MG63 (cell line): ENCODE measurements at regions not wholly inside any gene's neighbourhood (a gene's known extent, or its start where the extent isn't known, plus 50 kb on each side); places are given as distances from the start of the nearest gene placed in this dataset.
"Not testable (repeated sequence)": the region's sequence is repeated elsewhere in the genome, so short reads cannot be mapped to it uniquely, and the experiment has no call there.

Source experiments
- DNase-seq: peaks from one replicate; pipeline ENCODE4 v3.0.0-alpha.2; 2020
- H3K27me3 ChIP-seq: fragments of 250-450 bp; sonication (Bioruptor Pico); 2 replicates; pipeline ENCODE4 v1.5.1; 2020; ENCODE audit warnings: mild to moderate bottlenecking, moderate library complexity
- H3K36me3 ChIP-seq: fragments of 250-450 bp; sonication (Bioruptor Pico); 2 replicates; pipeline ENCODE4 v1.5.1; 2020; ENCODE audit warnings: mild to moderate bottlenecking, moderate library complexity
- H3K4me3 ChIP-seq: fragments of 250-450 bp; sonication (Bioruptor Pico); 2 replicates; pipeline ENCODE4 v1.5.1; 2020; ENCODE audit warnings: mild to moderate bottlenecking, moderate library complexity
- H3K9me3 ChIP-seq: fragments of 250-450 bp; sonication (Bioruptor Pico); 2 replicates; pipeline ENCODE4 v1.5.1; 2020; ENCODE audit warnings: mild to moderate bottlenecking, moderate library complexity

DNA sequence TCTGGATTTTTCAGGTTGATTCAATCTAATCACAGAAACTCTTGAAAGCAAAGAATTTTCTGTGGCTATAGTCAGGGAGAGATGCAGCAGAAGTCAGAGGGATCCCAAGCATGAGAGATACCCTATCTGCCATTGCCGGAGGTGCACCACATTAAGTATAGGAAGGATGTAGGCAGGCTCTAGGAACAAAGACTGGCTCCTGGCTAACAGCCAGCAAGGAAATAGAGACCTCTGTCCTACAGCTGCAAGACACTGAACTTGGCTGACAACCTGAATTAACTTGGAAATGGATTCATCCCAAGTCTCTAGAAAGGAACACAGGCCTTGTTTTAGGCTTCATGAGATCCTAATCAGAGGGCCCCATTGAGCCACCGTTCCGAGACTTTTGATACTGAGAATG lies 364.9 kb upstream of the FLRT2 start:
- H3K9me3 ChIP-seq = no peaks in the 10 kb centered on the region
- no peaks in the 10 kb centered on the region for H3K27me3 ChIP-seq
- no peaks in the 10 kb centered on the region for H3K36me3 ChIP-seq

DNA sequence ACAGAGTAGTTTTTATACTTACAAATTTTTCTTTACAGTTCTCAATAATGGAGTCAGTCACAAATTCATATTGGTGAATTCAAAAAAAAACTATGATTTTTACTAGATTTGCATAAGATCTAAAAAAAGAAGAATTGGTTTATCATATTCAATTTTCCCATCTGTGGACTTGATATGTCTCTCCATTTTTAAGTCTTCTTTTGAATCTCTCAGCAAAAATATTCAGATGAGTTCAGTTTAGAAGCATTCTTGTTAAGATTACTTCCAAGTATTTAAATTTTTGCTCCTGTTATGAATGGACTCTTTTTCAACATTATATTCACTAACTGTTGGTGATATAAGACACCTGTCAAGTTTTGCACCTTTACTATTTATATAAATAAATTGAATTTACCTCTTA lies 360.6 kb upstream of the FLRT2 start:
- no peak for DNase-seq
- Histone ChIP-seq H3K36me3 (no peaks in the 10 kb centered on the region), H3K4me3 (no peak overlapping the region), H3K9me3 (no peaks in the 10 kb centered on the region), H3K27me3 (no peaks in the 10 kb centered on the region)

More for the DNA sequence above, 364.9 kb upstream of the FLRT2 start:
- H3K4me3 ChIP-seq = no peak overlapping the region
- no peak for DNase-seq

DNA sequence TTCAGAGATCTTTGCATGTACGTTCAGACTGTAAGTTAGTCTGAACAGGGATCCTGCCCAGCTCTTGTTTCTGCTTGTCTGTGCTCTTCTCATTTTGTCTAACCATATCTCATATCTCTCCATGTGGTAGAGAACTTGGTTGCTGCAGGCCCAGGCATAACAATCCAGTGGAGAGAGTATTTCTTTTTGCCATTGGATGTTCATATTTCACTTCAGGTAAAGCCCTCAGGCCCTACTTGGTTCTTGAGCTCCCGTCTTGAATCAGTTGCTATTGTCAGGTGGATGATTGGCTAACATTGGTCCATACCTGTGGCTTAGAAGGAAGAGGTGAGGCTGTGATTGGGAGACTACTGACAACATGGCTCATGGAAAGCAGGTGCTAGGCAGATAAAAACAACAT lies 357.7 kb upstream of the FLRT2 start:
- no peaks in the 10 kb centered on the region for H3K27me3 ChIP-seq
- DNase-seq = no peak
- no peak overlapping the region for H3K4me3 ChIP-seq
- no peaks in the 10 kb centered on the region for H3K36me3 ChIP-seq
- H3K9me3 ChIP-seq = no peaks in the 10 kb centered on the region

DNA sequence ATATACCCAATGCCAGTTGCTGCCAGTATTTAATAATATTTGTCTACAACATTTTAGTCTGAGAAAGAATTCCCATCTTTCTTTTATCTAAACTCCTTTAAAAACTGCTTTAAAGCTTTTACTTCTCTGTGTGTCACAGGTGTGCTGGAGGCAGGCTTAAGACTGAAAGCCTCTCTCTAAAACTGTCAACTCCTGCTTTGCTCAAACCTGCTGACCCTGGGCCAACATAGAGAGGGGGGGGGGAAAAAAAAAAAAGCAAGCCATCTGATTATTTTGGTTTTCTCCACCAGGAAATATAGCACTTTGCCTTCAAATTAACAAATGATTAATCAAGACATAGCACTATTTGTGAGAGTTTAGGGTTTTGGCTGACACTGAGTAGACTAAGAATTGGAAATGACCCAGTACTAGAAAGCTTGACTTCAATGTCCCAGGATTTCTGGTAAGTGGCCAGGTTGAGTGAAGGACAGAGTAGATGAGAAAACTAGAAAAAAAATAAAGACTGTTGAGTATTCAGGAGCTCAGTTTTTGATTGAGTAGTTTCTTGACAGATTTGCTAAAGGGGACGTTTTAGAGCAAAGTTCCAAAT lies 357.0 kb upstream of the FLRT2 start:
- Histone ChIP-seq H3K36me3 (no peaks in the 10 kb centered on the region), H3K27me3 (no peaks in the 10 kb centered on the region), H3K9me3 (no peaks in the 10 kb centered on the region), H3K4me3 (no peak overlapping the region)
- no peak for DNase-seq

DNA sequence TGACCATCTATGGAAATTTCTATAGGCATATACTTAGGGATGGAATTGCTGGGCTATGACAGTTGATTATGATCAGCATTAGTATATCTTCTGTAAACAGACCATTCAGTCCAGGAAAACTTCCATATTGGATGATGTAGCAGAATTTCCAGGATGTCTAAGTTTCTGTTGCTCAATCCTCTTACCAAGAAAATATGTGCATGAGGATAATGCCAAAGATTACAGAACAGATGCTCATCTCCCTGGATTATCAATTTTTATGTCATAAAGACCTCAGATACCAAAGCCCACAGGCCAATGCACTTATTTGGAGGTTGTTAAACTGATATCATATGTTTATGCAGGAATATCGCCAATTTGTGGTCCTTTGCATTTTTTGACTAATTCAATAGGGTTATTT lies 354.4 kb upstream of the FLRT2 start:
- no peaks in the 10 kb centered on the region for H3K36me3 ChIP-seq
- no peaks in the 10 kb centered on the region for H3K27me3 ChIP-seq
- no peak for DNase-seq
- no peaks in the 10 kb centered on the region for H3K9me3 ChIP-seq
- H3K4me3 ChIP-seq = no peak overlapping the region

DNA sequence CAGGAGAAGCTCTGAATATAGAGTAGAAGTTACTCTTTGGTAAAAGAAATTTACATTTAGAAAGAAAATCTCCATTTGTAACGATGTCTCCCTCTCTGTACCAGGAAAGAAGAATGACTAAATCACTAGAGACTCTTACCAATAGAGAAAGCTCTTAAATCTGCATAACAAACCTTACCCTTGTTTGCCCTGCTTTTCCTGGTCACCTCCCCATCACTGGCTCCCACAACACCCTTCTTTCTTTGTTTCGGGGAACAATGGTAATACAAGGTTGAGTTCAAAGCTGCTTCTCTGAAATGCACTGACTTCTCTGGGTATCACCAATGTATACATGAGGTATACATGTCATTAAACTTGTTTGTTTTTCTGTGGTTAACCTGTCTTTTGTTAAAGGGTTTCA lies 351.1 kb upstream of the FLRT2 start:
- Histone ChIP-seq H3K9me3 (no peaks in the 10 kb centered on the region), H3K36me3 (no peaks in the 10 kb centered on the region), H3K4me3 (no peak overlapping the region), H3K27me3 (no peaks in the 10 kb centered on the region)
- DNase-seq = no peak

DNA sequence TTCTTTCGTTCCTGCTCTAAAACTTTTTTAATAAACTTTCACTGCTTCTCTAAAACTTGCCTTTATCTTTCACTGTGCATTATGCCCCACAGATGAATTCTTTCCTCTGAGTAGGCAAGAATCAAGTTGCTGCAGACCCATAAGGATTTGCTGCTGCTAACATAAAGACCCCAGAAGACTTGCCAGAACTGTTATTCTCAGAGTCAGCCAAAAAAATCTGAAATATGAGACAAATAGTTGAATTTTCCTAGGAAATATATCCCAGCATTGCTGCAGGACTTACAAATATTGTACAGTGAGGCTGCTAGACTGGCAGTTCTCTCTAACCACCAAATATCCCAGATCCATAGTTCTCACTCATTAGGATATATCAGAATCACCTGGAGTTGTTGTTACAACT lies 349.1 kb upstream of the FLRT2 start:
- Histone ChIP-seq H3K9me3 (no peaks in the 10 kb centered on the region), H3K4me3 (no peak overlapping the region), H3K36me3 (no peaks in the 10 kb centered on the region), H3K27me3 (no peaks in the 10 kb centered on the region)
- no peak for DNase-seq

DNA sequence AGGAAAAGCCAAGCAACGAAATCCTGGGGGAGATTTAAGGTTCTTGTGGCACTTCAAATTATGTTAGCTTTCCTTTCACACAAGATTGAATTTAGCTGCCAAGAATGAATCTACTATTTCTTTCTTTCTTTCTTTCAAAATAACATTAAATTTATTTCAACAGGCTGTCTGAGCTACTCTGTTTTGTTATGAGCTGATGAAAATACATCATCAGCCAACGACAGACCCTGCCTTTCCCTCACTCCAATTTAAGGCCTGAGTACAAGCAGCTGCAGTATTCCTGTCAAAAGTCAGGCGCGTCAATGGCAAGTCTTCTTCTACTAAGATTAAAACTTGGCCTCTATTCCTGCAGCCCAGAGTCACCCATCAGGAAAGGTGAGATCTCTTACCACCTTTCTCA lies 347.7 kb upstream of the FLRT2 start:
- no peaks in the 10 kb centered on the region for H3K27me3 ChIP-seq
- no peak for DNase-seq
- no peaks in the 10 kb centered on the region for H3K9me3 ChIP-seq
- no peak overlapping the region for H3K4me3 ChIP-seq
- H3K36me3 ChIP-seq = no peaks in the 10 kb centered on the region

DNA sequence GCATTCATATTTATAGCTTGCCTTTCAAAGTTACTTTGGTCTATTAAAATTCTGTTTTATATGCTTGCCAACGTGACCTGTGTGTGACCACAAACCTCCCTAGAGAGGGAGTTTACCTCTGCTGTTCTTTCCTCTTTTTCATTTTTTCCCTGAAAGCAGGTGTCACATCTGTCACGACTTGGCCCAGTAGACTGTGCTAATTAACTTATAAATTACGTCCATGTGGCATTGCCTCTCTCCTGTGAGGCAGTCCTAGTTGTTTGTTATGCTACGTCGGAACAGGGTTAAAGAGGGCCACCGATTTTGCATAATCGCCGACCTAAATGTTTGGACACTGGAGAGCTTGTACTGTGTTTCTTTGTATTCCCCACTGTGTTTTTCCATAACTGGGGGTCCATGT lies 343.9 kb upstream of the FLRT2 start:
- Histone ChIP-seq H3K9me3 (no peaks in the 10 kb centered on the region), H3K36me3 (no peaks in the 10 kb centered on the region), H3K4me3 (no peak overlapping the region), H3K27me3 (no peaks in the 10 kb centered on the region)
- no peak for DNase-seq

DNA sequence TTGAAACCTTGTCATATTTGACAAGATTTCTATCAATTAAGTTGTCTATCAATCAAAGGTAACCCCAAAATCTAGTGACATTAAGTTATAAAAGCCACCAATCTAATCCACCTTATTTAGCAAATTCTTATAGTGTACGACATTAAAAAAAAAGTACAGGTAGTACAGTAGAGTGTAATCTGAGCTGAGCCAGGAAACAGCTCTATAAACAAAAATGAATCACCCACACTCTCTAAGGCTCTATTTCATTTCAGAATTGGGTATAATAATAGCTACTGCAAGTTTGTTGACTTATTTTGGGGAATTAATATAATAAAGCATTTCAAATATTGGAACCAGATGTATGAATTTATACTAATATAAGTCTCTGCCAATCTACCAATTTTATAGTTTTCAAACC lies 342.4 kb upstream of the FLRT2 start:
- Histone ChIP-seq H3K36me3 (no peaks in the 10 kb centered on the region), H3K9me3 (no peaks in the 10 kb centered on the region), H3K27me3 (no peaks in the 10 kb centered on the region), H3K4me3 (no peak overlapping the region)
- no peak for DNase-seq

DNA sequence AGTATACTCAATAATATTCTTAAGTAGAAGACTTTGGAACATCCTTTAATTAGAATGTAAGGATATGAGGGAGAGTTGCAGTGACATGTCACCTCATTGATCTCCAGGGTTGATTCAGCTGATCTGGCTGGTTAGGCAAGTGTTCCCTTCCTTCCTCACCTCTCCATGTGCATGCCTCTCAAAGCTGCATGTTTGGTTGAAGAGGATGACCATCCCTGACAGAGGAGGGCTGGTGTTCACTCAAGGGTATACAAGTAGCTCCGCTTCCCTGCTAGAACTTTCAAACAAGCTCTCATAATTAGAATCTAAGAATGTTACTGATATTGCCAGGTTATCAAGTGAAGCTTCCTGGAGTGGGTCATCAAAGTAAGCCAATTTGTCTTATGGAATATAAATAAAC lies 341.1 kb upstream of the FLRT2 start:
- Histone ChIP-seq H3K36me3 (no peaks in the 10 kb centered on the region), H3K4me3 (no peak overlapping the region), H3K9me3 (no peaks in the 10 kb centered on the region), H3K27me3 (no peaks in the 10 kb centered on the region)
- DNase-seq = no peak

DNA sequence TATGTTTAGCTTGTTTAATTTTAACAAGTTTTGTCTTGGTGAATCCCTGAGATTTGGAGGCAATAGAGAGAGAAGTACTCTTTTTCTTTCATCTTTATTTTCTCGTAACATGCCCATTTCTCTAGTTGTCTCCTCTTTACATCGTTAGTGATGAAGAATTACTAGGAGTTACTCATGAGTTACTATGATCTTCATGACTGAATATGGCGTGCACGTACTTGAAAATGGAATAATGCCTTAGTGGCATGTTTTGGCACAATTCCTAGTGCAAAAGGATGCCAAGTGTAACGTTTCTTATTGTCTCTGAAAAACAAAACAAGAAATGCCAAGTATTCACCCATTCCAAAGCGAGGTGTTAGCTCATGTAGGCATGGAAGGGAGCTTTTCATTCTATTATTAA lies 340.7 kb upstream of the FLRT2 start:
- H3K27me3 ChIP-seq, H3K4me3 ChIP-seq, H3K36me3 ChIP-seq, H3K9me3 ChIP-seq, DNase-seq: not testable (repeated sequence)

DNA sequence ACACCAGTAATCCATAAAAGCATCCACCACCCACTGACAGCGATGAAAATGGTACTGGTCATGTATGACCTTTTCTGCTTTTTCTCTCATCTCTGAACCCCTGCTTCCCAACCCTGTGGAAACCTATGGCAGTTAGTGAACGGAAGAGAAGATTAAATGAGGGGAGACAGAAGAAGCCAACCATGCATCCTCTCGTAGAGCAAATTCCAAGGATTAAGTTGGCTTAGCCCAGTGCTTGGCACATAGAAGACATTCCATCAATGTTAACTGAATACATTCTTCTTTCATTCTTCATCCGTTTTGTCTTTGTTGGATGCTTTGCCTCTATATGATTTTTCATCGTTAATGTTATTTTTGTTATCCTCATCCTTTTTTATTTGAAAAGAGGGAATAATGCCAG lies 339.7 kb upstream of the FLRT2 start:
- H3K4me3 ChIP-seq = no peak overlapping the region
- DNase-seq = no peak
- H3K27me3 ChIP-seq = no peaks in the 10 kb centered on the region
- no peaks in the 10 kb centered on the region for H3K36me3 ChIP-seq
- no peaks in the 10 kb centered on the region for H3K9me3 ChIP-seq

DNA sequence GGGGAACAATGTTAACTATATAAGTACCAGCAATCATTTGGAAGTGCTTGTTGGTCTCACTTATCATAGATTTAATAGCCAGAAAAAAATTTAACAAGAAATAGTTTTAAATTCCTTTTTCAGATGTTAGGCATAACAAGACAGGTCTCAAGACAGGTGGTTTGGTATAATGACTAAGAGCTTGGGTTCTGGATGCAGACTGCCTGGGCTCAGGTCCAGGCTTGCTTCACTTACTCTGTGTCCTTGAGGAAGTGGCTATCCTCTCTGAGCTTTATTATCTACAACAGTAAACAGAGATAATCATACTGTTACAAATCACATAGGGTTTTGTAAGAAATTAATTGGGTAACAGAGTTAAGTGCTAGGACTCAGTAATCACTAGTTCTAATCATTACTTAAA lies 338.0 kb upstream of the FLRT2 start:
- no peaks in the 10 kb centered on the region for H3K9me3 ChIP-seq

DNA sequence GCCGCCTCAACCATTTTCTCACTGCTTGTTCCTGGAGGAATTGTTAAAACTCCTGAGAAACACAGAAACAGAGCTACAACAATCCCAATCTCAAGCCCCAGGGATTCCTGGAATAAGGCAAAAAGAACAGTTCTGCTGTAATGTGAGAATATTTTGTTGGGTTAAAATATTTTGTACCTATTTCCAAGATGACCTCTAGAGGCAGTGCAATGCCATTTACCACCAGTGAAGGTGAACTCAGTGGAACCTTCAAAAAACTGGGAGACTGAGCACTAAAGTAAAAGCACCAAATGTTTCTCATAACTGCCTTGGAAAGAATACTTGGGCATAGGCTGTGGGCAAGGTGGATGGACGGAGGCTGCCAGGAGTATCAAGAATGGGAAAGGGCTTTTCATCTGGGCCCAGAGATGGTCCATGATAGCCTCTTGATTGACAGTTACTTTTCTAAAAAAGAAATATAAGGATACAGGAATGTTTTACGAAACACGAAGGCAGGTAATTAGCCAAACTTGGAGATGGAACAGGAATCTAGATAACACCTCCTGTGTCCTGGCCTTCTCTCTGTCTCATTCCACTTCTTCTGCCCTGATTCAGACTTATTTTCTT lies 334.0 kb upstream of the FLRT2 start:
- Histone ChIP-seq H3K27me3 (no peaks in the 10 kb centered on the region), H3K36me3 (no peaks in the 10 kb centered on the region), H3K4me3 (no peak overlapping the region), H3K9me3 (no peaks in the 10 kb centered on the region)
- no peak for DNase-seq

More for the DNA sequence above, 338.0 kb upstream of the FLRT2 start:
- H3K27me3 ChIP-seq = no peaks in the 10 kb centered on the region
- no peak for DNase-seq
- H3K4me3 ChIP-seq = no peak overlapping the region
- no peaks in the 10 kb centered on the region for H3K36me3 ChIP-seq

DNA sequence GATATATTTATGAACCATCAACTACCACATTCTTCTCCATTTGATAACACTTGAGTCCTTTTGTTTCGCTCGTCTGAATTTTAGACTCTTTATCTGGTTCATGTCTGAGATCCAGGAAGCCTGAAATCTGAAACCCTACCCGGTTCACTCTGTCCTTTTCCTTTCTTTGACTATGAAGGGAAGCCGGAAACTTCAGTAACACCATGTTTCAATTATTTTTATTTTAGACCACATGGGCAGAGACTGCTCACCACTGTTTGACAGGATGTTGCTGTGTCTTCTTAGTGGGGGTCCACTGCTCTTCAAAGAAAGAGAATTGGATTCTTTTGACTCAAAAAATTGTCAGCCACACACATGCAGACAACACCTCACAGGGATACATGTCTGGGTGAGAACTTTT lies 331.9 kb upstream of the FLRT2 start:
- Histone ChIP-seq H3K9me3 (no peaks in the 10 kb centered on the region), H3K36me3 (no peaks in the 10 kb centered on the region), H3K4me3 (no peak overlapping the region), H3K27me3 (no peaks in the 10 kb centered on the region)
- no peak for DNase-seq

DNA sequence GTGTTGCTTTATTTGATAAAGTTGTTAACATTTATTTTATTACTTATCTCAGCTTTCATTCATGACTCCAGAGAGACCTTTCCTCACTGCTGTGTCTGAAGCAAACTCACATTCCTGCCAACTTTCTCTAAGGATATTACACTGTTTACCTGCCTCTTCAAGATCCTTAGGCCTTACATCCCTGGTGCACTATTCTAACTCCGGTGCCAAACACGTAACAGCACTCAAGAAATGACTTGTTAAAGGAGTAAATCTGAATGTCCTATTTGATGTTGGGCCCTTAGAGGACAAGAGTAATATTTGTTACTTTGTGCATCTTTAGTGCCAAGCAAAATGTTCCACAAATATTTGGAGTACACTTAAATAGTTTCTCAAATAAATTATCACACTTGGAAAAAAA lies 324.1 kb upstream of the FLRT2 start:
- no peaks in the 10 kb centered on the region for H3K9me3 ChIP-seq
- DNase-seq = no peak
- no peak overlapping the region for H3K4me3 ChIP-seq
- H3K36me3 ChIP-seq = no peaks in the 10 kb centered on the region
- no peaks in the 10 kb centered on the region for H3K27me3 ChIP-seq

DNA sequence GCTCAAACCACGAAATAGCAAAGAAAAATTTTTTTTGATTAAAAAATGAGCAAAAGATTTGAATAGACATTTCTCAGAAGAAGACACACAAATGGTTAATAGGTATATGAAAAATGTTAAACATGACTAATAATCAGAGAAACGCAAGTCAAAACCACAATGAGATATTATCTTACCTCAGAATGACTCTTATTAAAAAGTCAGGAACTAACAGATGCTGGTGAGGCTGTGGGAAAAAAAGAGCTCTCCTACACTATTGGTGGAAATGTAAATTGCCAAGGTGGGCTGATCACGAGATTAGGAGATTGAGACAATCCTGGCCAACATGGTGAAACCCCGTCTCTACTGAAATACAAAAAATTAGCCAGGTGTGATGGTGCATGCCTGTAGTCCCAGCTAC lies 315.5 kb upstream of the FLRT2 start:
- Histone ChIP-seq H3K4me3 (no peak overlapping the region), H3K9me3 (no peaks in the 10 kb centered on the region), H3K27me3 (no peaks in the 10 kb centered on the region), H3K36me3 (no peaks in the 10 kb centered on the region)
- DNase-seq = no peak

DNA sequence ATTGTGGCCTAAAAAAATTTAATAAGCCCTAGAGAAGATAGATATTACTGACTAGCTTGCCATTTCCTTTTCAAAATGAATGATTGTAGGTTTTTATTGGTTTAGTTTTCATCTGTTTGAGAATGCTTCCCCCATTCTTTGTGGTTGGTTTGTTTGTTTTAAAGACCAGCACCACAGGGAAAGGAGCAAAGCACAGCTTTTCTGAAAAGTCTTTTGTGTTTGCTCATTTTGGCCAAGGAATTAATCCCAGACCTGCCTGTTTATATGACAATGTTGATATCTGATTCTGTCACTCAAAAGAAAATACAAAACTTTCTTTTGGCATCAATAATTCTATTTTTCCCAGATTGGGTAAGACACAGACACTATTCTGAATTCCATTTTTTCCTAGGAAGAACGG lies 312.5 kb upstream of the FLRT2 start:
- no peak for DNase-seq
- Histone ChIP-seq H3K36me3 (no peaks in the 10 kb centered on the region), H3K9me3 (no peaks in the 10 kb centered on the region), H3K27me3 (no peaks in the 10 kb centered on the region), H3K4me3 (no peak overlapping the region)
